Activated T-helper 2 cell treated with anti-CD3 and anti-CD28 coated beads, Interferon-gamma antibody, Interleukin-2, Interleukin-4, amounts not matched to agents 10 μg/mL and 5 μg/mL and 100 μg/mL, durations not matched to agents 14 hours and 24 hours and 36 hours (primary cell): ENCODE measurements at regions not wholly inside any gene's neighbourhood (a gene's known extent, or its start where the extent isn't known, plus 50 kb on each side); places are given as distances from the start of the nearest gene placed in this dataset.
"Not testable (repeated sequence)": the region's sequence is repeated elsewhere in the genome, so short reads cannot be mapped to it uniquely, and the experiment has no call there.

Experiments used
- DNase-seq: peaks from one replicate; pipeline ENCODE4 v3.0.0; 2021; ENCODE audit warnings: low spot score
- H3K27ac Mint-ChIP-seq: one replicate; pipeline ENCODE4 v1.8.0; 2021; ENCODE audit warnings: mixed read lengths
- H3K27me3 Mint-ChIP-seq: one replicate; pipeline ENCODE4 v1.8.0; 2021; ENCODE audit warnings: low read depth, mixed read lengths
- H3K36me3 Mint-ChIP-seq: one replicate; pipeline ENCODE4 v1.8.0; 2021; ENCODE audit warnings: low read depth, mixed read lengths
- H3K4me1 Mint-ChIP-seq: one replicate; pipeline ENCODE4 v1.8.0; 2021; ENCODE audit warnings: low read depth, mixed read lengths
- H3K4me3 Mint-ChIP-seq: one replicate; pipeline ENCODE4 v1.8.0; 2021; ENCODE audit warnings: low read depth, mild to moderate bottlenecking, moderate library complexity, mixed read lengths
- H3K9me3 Mint-ChIP-seq: one replicate; pipeline ENCODE4 v1.8.0; 2021; ENCODE audit warnings: mixed read lengths
- intact Hi-C: fragments of 100-400 bp; cut with micrococcal nuclease; formaldehyde crosslinking; loops from one replicate; pipeline ENCODE4 v1.15.1; 2023

- Mint-ChIP-seq H3K27me3 (peaks cover 9% of the 10 kb centered on the region), H3K27ac (no peak overlapping the region), H3K4me1 (no peaks in the 10 kb centered on the region), H3K4me3 (no peak overlapping the region), H3K9me3 (no peaks in the 10 kb centered on the region), H3K36me3 (no peaks in the 10 kb centered on the region)
- intact Hi-C loops = no loop called here
- DNase-seq = no peak
These were observed 127.0 kb downstream of the SEC23IP start for GRCh38 chr10:120019568-120019967.

GRCh38 chr10:120022357-120022756 lies 129.8 kb downstream of the SEC23IP start:
- no peak for DNase-seq
- intact Hi-C loops = no loop called here
- no peak overlapping the region for H3K4me3 Mint-ChIP-seq
- no peaks in the 10 kb centered on the region for H3K4me1 Mint-ChIP-seq
- no peaks in the 10 kb centered on the region for H3K27me3 Mint-ChIP-seq
- H3K9me3 Mint-ChIP-seq = no peaks in the 10 kb centered on the region
- H3K27ac Mint-ChIP-seq = no peak overlapping the region
- H3K36me3 Mint-ChIP-seq = no peaks in the 10 kb centered on the region

GRCh38 chr10:120034236-120034635 lies 141.7 kb downstream of the SEC23IP start:
- no peak overlapping the region for H3K27ac Mint-ChIP-seq
- no peaks in the 10 kb centered on the region for H3K4me1 Mint-ChIP-seq
- no peaks in the 10 kb centered on the region for H3K36me3 Mint-ChIP-seq
- DNase-seq = no peak
- no peak overlapping the region for H3K4me3 Mint-ChIP-seq
- H3K9me3 Mint-ChIP-seq = no peaks in the 10 kb centered on the region
- peaks cover 8% of the 10 kb centered on the region for H3K27me3 Mint-ChIP-seq
- intact Hi-C loops = no loop called here

GRCh38 chr10:120039046-120039445 lies 146.5 kb downstream of the SEC23IP start:
- intact Hi-C loops = no loop called here
- no peak for DNase-seq
- Mint-ChIP-seq H3K27ac (no peak overlapping the region), H3K36me3 (no peaks in the 10 kb centered on the region), H3K4me1 (no peaks in the 10 kb centered on the region), H3K27me3 (peaks cover 7% of the 10 kb centered on the region), H3K9me3 (no peaks in the 10 kb centered on the region), H3K4me3 (no peak overlapping the region)

GRCh38 chr10:120039826-120040225 lies 147.3 kb downstream of the SEC23IP start:
- H3K27ac Mint-ChIP-seq = no peak overlapping the region
- intact Hi-C loops = no loop called here
- H3K4me1 Mint-ChIP-seq = no peaks in the 10 kb centered on the region
- no peak overlapping the region for H3K4me3 Mint-ChIP-seq
- no peaks in the 10 kb centered on the region for H3K36me3 Mint-ChIP-seq
- H3K9me3 Mint-ChIP-seq = no peaks in the 10 kb centered on the region
- DNase-seq = no peak
- H3K27me3 Mint-ChIP-seq = peaks cover 3% of the 10 kb centered on the region

GRCh38 chr10:120041807-120042559 lies 149.5 kb downstream of the SEC23IP start:
- DNase-seq = no peak
- no peaks in the 10 kb centered on the region for H3K36me3 Mint-ChIP-seq
- no peaks in the 10 kb centered on the region for H3K27me3 Mint-ChIP-seq
- no peaks in the 10 kb centered on the region for H3K9me3 Mint-ChIP-seq
- intact Hi-C loops = no loop called here
- no peaks in the 10 kb centered on the region for H3K4me1 Mint-ChIP-seq
- H3K4me3 Mint-ChIP-seq = no peak overlapping the region
- H3K27ac Mint-ChIP-seq = no peak overlapping the region

GRCh38 chr10:120042705-120043104 lies 150.2 kb downstream of the SEC23IP start:
- no peaks in the 10 kb centered on the region for H3K4me1 Mint-ChIP-seq
- H3K27ac Mint-ChIP-seq = no peak overlapping the region
- intact Hi-C loops = no loop called here
- H3K9me3 Mint-ChIP-seq = no peaks in the 10 kb centered on the region
- no peaks in the 10 kb centered on the region for H3K27me3 Mint-ChIP-seq
- H3K4me3 Mint-ChIP-seq = no peak overlapping the region
- no peaks in the 10 kb centered on the region for H3K36me3 Mint-ChIP-seq
- no peak for DNase-seq

- H3K27me3 Mint-ChIP-seq = not testable (repeated sequence)
These were observed 154.8 kb downstream of the SEC23IP start for GRCh38 chr10:120047373-120047772.

GRCh38 chr10:120047926-120048325 lies 155.4 kb downstream of the SEC23IP start:
- peaks cover 4% of the 10 kb centered on the region for H3K27me3 Mint-ChIP-seq
- intact Hi-C loops = no loop called here
- no peak overlapping the region for H3K27ac Mint-ChIP-seq
- H3K4me1 Mint-ChIP-seq = no peaks in the 10 kb centered on the region
- DNase-seq = no peak
- no peaks in the 10 kb centered on the region for H3K9me3 Mint-ChIP-seq
- no peaks in the 10 kb centered on the region for H3K36me3 Mint-ChIP-seq
- H3K4me3 Mint-ChIP-seq = no peak overlapping the region

More at GRCh38 chr10:120047373-120047772, 154.8 kb downstream of the SEC23IP start:
- H3K4me3 Mint-ChIP-seq, H3K36me3 Mint-ChIP-seq, H3K9me3 Mint-ChIP-seq, intact Hi-C loops, DNase-seq, H3K27ac Mint-ChIP-seq, H3K4me1 Mint-ChIP-seq: not testable (repeated sequence)

- intact Hi-C loops = no loop called here
- Mint-ChIP-seq H3K4me1 (no peaks in the 10 kb centered on the region), H3K36me3 (no peaks in the 10 kb centered on the region), H3K27ac (no peak overlapping the region), H3K27me3 (peaks cover 4% of the 10 kb centered on the region), H3K4me3 (no peak overlapping the region), H3K9me3 (no peaks in the 10 kb centered on the region)
- no peak for DNase-seq
These were observed 155.9 kb downstream of the SEC23IP start for GRCh38 chr10:120048391-120048790.

- Mint-ChIP-seq H3K36me3 (no peaks in the 10 kb centered on the region), H3K27me3 (peaks cover 7% of the 10 kb centered on the region), H3K4me1 (no peaks in the 10 kb centered on the region), H3K9me3 (no peaks in the 10 kb centered on the region), H3K27ac (no peak overlapping the region), H3K4me3 (no peak overlapping the region)
- intact Hi-C loops = no loop called here
- DNase-seq = no peak
These were observed 159.1 kb downstream of the SEC23IP start for GRCh38 chr10:120051671-120052070.

GRCh38 chr10:120052964-120053702 lies 160.6 kb downstream of the SEC23IP start:
- no peak for DNase-seq
- Mint-ChIP-seq H3K4me1 (no peaks in the 10 kb centered on the region), H3K27me3 (peaks cover 9% of the 10 kb centered on the region), H3K27ac (no peak overlapping the region), H3K9me3 (no peaks in the 10 kb centered on the region), H3K36me3 (no peaks in the 10 kb centered on the region), H3K4me3 (no peak overlapping the region)
- intact Hi-C loops = no loop called here

- H3K4me3 Mint-ChIP-seq, H3K36me3 Mint-ChIP-seq, H3K27ac Mint-ChIP-seq, DNase-seq, H3K4me1 Mint-ChIP-seq, intact Hi-C loops, H3K27me3 Mint-ChIP-seq, H3K9me3 Mint-ChIP-seq: not testable (repeated sequence)
These were observed 167.3 kb downstream of the SEC23IP start for GRCh38 chr10:120059790-120060189.
